ENCODE measurements at regions not wholly inside any gene's neighbourhood (a gene's known extent, or its start where the extent isn't known, plus 50 kb on each side); places are given as distances from the start of the nearest gene placed in this dataset.

- DNase-seq (ENCODE audit: extremely low spot score) = no peak
- ChIA-PET CTCF (interaction anchor here (0.6 to 1.6 kb wide), 3 partner anchors 31 to 696 kb away, joined by 3 to 4 read pairs (median 3); no protein-coding TSS in a partner anchor), POLR2A (no interaction called here)
- TF ChIP-seq CTCF (IDR thresholded peaks at IDR 0.05; ENCODE audit: control extremely low read depth, extremely low read depth, low read depth, missing control alignments) = no peak
Observed at GRCh38 chr15:38961456-38961855, 396.8 kb upstream of the RASGRP1 start.

- ChIA-PET POLR2A (no interaction called here), CTCF (interaction anchor here (1.1 to 1.6 kb wide), 2 partner anchors 31 to 50 kb away, joined by 3 to 4 read pairs; no protein-coding TSS in a partner anchor)
- no peak for TF ChIP-seq CTCF (IDR thresholded peaks at IDR 0.05; ENCODE audit: control extremely low read depth, extremely low read depth, low read depth, missing control alignments)
- DNase-seq (ENCODE audit: extremely low spot score) = no peak
Observed at GRCh38 chr15:38961931-38962330, 397.3 kb upstream of the RASGRP1 start.

- ChIA-PET CTCF (no interaction called here), POLR2A (no interaction called here)
- TF ChIP-seq CTCF (IDR thresholded peaks at IDR 0.05; ENCODE audit: control extremely low read depth, extremely low read depth, low read depth, missing control alignments) = no peak
- no peak for DNase-seq (ENCODE audit: extremely low spot score)
Observed at GRCh38 chr15:38972831-38973230, 408.2 kb upstream of the RASGRP1 start.

- ChIA-PET POLR2A (no interaction called here), CTCF (no interaction called here)
- TF ChIP-seq CTCF (IDR thresholded peaks at IDR 0.05; ENCODE audit: control extremely low read depth, extremely low read depth, low read depth, missing control alignments) = no peak
- no peak for DNase-seq (ENCODE audit: extremely low spot score)
Observed at GRCh38 chr15:38975282-38975990, 410.8 kb upstream of the RASGRP1 start.

- DNase-seq (ENCODE audit: extremely low spot score) = no peak
- ChIA-PET CTCF (interaction anchor here (1.2 to 1.6 kb wide), 3 partner anchors 22 to 280 kb away, joined by 3 to 4 read pairs (median 4); no protein-coding TSS in a partner anchor), POLR2A (no interaction called here)
- no peak for TF ChIP-seq CTCF (IDR thresholded peaks at IDR 0.05; ENCODE audit: control extremely low read depth, extremely low read depth, low read depth, missing control alignments)
Observed at GRCh38 chr15:38991126-38991525, 426.5 kb upstream of the RASGRP1 start.

- ChIA-PET POLR2A (no interaction called here), CTCF (interaction anchor here (1.2 kb wide), 2 partner anchors 22 to 281 kb away, joined by 4 read pairs; no protein-coding TSS in a partner anchor)
- DNase-seq (ENCODE audit: extremely low spot score) = no peak
- TF ChIP-seq CTCF (IDR thresholded peaks at IDR 0.05; ENCODE audit: control extremely low read depth, extremely low read depth, low read depth, missing control alignments) = no peak
Observed at GRCh38 chr15:38991701-38992100, 427.1 kb upstream of the RASGRP1 start.

Measured in GM10248 (cell line).